ENCODE measurements at regions not wholly inside any gene's neighbourhood (a gene's known extent, or its start where the extent isn't known, plus 50 kb on each side); places are given as distances from the start of the nearest gene placed in this dataset.

DNA sequence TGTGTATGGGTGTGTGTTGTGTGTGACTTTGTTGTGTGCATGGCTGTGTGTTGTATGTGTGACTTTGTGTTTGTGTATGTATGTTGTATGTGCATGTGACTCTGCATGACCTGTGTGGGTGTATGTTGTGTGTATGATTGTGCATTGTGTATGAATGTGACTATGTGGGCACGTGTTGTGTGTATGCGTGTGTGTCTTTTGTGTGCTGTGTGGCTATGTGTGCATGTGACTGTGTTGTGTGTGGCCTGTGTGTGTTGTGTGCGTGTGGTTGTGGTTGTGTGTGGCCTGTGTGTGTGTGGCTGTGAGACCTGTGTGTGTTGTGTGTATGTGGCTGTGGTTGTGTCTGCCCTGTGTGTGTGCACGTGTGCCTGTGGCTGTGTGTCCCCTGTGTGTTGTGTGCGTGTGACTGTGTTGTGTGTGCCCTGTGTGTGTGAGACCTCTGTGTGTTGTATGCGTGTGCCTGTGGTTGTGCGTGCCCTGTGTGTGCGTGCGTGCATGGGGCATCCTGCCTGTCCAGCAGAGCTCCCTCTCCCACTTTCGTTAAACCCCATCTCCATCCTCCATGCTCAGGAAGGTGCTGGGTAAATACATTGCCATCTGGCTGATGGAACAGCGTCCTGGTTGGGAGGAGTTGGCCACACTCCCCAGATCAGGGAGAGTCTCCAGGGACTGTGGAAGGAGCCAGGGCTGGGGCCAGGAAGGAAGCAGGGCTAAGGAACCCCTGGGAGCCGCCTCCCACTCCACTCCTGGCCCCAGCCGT, 90.1 kb upstream of the GSE1 start (continued):
- TF ChIP-seq, protein P1, sequence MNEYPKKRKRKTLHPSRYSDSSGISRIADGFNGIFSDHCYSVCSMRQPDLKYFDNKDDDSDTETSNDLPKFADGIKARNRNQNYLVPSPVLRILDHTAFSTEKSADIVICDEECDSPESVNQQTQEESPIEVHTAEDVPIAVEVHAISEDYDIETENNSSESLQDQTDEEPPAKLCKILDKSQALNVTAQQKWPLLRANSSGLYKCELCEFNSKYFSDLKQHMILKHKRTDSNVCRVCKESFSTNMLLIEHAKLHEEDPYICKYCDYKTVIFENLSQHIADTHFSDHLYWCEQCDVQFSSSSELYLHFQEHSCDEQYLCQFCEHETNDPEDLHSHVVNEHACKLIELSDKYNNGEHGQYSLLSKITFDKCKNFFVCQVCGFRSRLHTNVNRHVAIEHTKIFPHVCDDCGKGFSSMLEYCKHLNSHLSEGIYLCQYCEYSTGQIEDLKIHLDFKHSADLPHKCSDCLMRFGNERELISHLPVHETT (CRISPR knock-in tag; conservative IDR thresholded peaks at IDR 0.05): no peak
- TF ChIP-seq, protein P2, sequence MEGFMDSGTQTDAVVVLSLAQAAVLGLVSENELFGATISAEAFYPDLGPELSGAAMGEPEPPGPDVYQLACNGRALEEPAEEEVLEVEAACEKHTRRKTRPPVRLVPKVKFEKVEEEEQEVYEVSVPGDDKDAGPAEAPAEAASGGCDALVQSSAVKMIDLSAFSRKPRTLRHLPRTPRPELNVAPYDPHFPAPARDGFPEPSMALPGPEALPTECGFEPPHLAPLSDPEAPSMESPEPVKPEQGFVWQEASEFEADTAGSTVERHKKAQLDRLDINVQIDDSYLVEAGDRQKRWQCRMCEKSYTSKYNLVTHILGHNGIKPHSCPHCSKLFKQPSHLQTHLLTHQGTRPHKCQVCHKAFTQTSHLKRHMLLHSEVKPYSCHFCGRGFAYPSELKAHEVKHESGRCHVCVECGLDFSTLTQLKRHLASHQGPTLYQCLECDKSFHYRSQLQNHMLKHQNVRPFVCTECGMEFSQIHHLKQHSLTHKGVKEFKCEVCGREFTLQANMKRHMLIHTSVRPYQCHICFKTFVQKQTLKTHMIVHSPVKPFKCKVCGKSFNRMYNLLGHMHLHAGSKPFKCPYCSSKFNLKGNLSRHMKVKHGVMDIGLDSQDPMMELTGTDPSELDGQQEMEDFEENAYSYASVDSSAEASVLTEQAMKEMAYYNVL (CRISPR knock-in tag; IDR thresholded peaks at IDR 0.05; ENCODE audit: borderline replicate concordance): peak; percentile 27
- TF ChIP-seq AKAP8 (CRISPR knock-in tag; IDR thresholded peaks at IDR 0.05) (no peak; the same call in 1 of the 2 replicates), SOX5 (CRISPR knock-in tag; IDR thresholded peaks at IDR 0.05; ENCODE audit: borderline replicate concordance) (no peak), ZNF20 (CRISPR knock-in tag; IDR thresholded peaks at IDR 0.05) (no peak), ZNF224 (CRISPR knock-in tag; IDR thresholded peaks at IDR 0.05) (no peak), SP4 (CRISPR knock-in tag; IDR thresholded peaks at IDR 0.05) (no peak), TP53 (CRISPR knock-in tag; conservative IDR thresholded peaks at IDR 0.05) (no peak), TEAD2 (CRISPR knock-in tag; IDR thresholded peaks at IDR 0.05) (no peak), ZNF879 (CRISPR knock-in tag; IDR thresholded peaks at IDR 0.05) (no peak; the same call in 1 of the 2 replicates), GFI1 (CRISPR knock-in tag; IDR thresholded peaks at IDR 0.05; ENCODE audit: borderline replicate concordance) (no peak), ZNF460 (CRISPR knock-in tag; IDR thresholded peaks at IDR 0.05; ENCODE audit: borderline replicate concordance) (no peak), SPEN (CRISPR knock-in tag; IDR thresholded peaks at IDR 0.05; ENCODE audit: low read depth) (peak; percentile 15; the same call in 1 of the 2 replicates)
- TF ChIP-seq, protein P3, sequence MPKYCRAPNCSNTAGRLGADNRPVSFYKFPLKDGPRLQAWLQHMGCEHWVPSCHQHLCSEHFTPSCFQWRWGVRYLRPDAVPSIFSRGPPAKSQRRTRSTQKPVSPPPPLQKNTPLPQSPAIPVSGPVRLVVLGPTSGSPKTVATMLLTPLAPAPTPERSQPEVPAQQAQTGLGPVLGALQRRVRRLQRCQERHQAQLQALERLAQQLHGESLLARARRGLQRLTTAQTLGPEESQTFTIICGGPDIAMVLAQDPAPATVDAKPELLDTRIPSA (CRISPR knock-in tag; IDR thresholded peaks at IDR 0.05; ENCODE audit: borderline replicate concordance): no peak
- TF ChIP-seq, protein P4, sequence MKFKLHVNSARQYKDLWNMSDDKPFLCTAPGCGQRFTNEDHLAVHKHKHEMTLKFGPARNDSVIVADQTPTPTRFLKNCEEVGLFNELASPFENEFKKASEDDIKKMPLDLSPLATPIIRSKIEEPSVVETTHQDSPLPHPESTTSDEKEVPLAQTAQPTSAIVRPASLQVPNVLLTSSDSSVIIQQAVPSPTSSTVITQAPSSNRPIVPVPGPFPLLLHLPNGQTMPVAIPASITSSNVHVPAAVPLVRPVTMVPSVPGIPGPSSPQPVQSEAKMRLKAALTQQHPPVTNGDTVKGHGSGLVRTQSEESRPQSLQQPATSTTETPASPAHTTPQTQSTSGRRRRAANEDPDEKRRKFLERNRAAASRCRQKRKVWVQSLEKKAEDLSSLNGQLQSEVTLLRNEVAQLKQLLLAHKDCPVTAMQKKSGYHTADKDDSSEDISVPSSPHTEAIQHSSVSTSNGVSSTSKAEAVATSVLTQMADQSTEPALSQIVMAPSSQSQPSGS (CRISPR knock-in tag; IDR thresholded peaks at IDR 0.05): no peak
- TF ChIP-seq, protein P5, sequence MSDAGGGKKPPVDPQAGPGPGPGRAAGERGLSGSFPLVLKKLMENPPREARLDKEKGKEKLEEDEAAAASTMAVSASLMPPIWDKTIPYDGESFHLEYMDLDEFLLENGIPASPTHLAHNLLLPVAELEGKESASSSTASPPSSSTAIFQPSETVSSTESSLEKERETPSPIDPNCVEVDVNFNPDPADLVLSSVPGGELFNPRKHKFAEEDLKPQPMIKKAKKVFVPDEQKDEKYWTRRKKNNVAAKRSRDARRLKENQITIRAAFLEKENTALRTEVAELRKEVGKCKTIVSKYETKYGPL (CRISPR knock-in tag; IDR thresholded peaks at IDR 0.05): no peak
- TF ChIP-seq, protein P6, sequence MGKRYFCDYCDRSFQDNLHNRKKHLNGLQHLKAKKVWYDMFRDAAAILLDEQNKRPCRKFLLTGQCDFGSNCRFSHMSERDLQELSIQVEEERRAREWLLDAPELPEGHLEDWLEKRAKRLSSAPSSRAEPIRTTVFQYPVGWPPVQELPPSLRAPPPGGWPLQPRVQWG (CRISPR knock-in tag; IDR thresholded peaks at IDR 0.05; ENCODE audit: borderline replicate concordance, low read depth): no peak
- TF ChIP-seq, protein P7, sequence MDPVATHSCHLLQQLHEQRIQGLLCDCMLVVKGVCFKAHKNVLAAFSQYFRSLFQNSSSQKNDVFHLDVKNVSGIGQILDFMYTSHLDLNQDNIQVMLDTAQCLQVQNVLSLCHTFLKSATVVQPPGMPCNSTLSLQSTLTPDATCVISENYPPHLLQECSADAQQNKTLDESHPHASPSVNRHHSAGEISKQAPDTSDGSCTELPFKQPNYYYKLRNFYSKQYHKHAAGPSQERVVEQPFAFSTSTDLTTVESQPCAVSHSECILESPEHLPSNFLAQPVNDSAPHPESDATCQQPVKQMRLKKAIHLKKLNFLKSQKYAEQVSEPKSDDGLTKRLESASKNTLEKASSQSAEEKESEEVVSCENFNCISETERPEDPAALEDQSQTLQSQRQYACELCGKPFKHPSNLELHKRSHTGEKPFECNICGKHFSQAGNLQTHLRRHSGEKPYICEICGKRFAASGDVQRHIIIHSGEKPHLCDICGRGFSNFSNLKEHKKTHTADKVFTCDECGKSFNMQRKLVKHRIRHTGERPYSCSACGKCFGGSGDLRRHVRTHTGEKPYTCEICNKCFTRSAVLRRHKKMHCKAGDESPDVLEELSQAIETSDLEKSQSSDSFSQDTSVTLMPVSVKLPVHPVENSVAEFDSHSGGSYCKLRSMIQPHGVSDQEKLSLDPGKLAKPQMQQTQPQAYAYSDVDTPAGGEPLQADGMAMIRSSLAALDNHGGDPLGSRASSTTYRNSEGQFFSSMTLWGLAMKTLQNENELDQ (CRISPR knock-in tag; IDR thresholded peaks at IDR 0.05; ENCODE audit: borderline replicate concordance): no peak
- TF ChIP-seq, protein P8, sequence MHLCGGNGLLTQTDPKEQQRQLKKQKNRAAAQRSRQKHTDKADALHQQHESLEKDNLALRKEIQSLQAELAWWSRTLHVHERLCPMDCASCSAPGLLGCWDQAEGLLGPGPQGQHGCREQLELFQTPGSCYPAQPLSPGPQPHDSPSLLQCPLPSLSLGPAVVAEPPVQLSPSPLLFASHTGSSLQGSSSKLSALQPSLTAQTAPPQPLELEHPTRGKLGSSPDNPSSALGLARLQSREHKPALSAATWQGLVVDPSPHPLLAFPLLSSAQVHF (CRISPR knock-in tag; IDR thresholded peaks at IDR 0.05): no peak
